ENCODE measurements at regions not wholly inside any gene's neighbourhood (a gene's known extent, or its start where the extent isn't known, plus 50 kb on each side); places are given as distances from the start of the nearest gene placed in this dataset.
"Not testable (repeated sequence)": the region's sequence is repeated elsewhere in the genome, so short reads cannot be mapped to it uniquely, and the experiment has no call there.

- DNase-seq (ENCODE audit: low read depth), result no peak
Observed at GRCh38 chr18:11380968-11381367, 228.4 kb upstream of the SLC35G4 start.

GRCh38 chr18:11379660-11380059, 229.7 kb upstream of the SLC35G4 start:
- no peak for DNase-seq (ENCODE audit: low read depth)

GRCh38 chr18:11377766-11378540, 228.6 kb upstream of the PIEZO2 start:
- no peak for DNase-seq (ENCODE audit: low read depth)

- DNase-seq (ENCODE audit: low read depth), result no peak
Observed at GRCh38 chr18:11372163-11372562, 222.8 kb upstream of the PIEZO2 start.

- DNase-seq (ENCODE audit: low read depth), result no peak
Observed at GRCh38 chr18:11369556-11369955, 220.2 kb upstream of the PIEZO2 start.

GRCh38 chr18:11368020-11368419, 218.7 kb upstream of the PIEZO2 start:
- DNase-seq (ENCODE audit: low read depth), result no peak

- DNase-seq (ENCODE audit: low read depth), result no peak
Observed at GRCh38 chr18:11367351-11367750, 218.0 kb upstream of the PIEZO2 start.

GRCh38 chr18:11366410-11366809, 217.0 kb upstream of the PIEZO2 start:
- DNase-seq (ENCODE audit: low read depth), result peak; percentile 31

- no peak for DNase-seq (ENCODE audit: low read depth)
Observed at GRCh38 chr18:11362856-11363255, 213.5 kb upstream of the PIEZO2 start.

- DNase-seq (ENCODE audit: low read depth), result not testable (repeated sequence)
Observed at GRCh38 chr18:11361862-11362261, 212.5 kb upstream of the PIEZO2 start.

- DNase-seq (ENCODE audit: low read depth), result no peak
Observed at GRCh38 chr18:11357678-11358077, 208.3 kb upstream of the PIEZO2 start.

- not testable (repeated sequence) for DNase-seq (ENCODE audit: low read depth)
Observed at GRCh38 chr18:11344576-11344975, 195.2 kb upstream of the PIEZO2 start.

- DNase-seq (ENCODE audit: low read depth), result no peak
Observed at GRCh38 chr18:11343096-11343495, 193.7 kb upstream of the PIEZO2 start.

- not testable (repeated sequence) for DNase-seq (ENCODE audit: low read depth)
Observed at GRCh38 chr18:11342115-11342514, 192.7 kb upstream of the PIEZO2 start.

GRCh38 chr18:11339188-11339775, 189.9 kb upstream of the PIEZO2 start:
- DNase-seq (ENCODE audit: low read depth), result no peak

- no peak for DNase-seq (ENCODE audit: low read depth)
Observed at GRCh38 chr18:11336241-11336640, 186.9 kb upstream of the PIEZO2 start.

GRCh38 chr18:11327391-11328009, 178.1 kb upstream of the PIEZO2 start:
- no peak for DNase-seq (ENCODE audit: low read depth)

- peak; percentile 83 for DNase-seq (ENCODE audit: low read depth)
Observed at GRCh38 chr18:11324956-11325882, 175.8 kb upstream of the PIEZO2 start.

GRCh38 chr18:11324510-11324909, 175.1 kb upstream of the PIEZO2 start:
- DNase-seq (ENCODE audit: low read depth), result no peak

GRCh38 chr18:11323359-11323819, 174.0 kb upstream of the PIEZO2 start:
- no peak for DNase-seq (ENCODE audit: low read depth)

GRCh38 chr18:11322716-11323115, 173.3 kb upstream of the PIEZO2 start:
- DNase-seq (ENCODE audit: low read depth), result no peak

- no peak for DNase-seq (ENCODE audit: low read depth)
Observed at GRCh38 chr18:11322006-11322405, 172.6 kb upstream of the PIEZO2 start.
